HG03439 (cell line): ENCODE measurements at regions not wholly inside any gene's neighbourhood (a gene's known extent, or its start where the extent isn't known, plus 50 kb on each side); places are given as distances from the start of the nearest gene placed in this dataset.

Source experiments
- ATAC-seq: cut with Tn5 transposase; IDR thresholded peaks from one replicate; pipeline ENCODE4 v1.9.1; 2021; ENCODE audit warnings: mild to moderate bottlenecking, moderate library complexity; ENCODE audit not compliant: unreplicated experiment

DNA sequence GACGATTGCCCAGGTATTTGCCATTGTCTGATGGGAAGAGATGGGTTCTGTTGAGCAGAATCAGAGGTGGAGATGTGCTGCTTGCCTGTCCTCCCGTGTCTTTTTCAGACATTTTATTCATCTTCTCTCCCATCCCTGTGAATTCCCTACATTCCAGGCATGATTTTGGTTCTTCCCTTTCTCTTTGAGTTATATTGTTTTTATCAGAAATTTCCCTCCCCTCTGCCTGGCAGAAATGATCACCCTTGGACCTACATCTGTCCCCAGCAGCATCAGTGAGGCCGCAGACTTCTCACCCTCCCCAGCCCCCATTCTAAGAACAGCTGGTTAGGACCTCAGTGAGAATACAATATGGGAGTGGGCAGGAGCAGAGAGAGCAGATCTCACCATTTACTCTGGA is 640.2 kb downstream of the CCDC171 start:
- ATAC-seq, result no peak

DNA sequence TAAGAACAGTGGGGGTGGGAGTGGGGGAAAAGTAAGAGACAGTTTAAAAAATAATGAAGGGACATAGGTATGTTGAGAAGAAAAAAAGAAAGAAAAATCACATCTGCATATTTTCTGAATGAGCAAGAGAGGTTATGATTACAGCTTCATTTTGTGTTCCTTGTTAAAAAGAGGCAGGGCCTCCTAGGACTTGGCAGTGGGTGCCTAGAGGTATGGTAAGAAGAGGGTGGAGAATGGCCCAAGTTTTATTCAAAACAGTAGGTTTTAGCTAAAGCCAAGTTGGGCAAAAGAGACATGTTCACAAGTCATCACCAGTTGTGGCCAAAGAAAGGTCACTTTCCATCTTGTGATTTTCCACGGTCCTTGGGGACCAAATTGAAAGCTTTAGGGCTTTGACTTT is 643.4 kb downstream of the CCDC171 start:
- ATAC-seq, result no peak

DNA sequence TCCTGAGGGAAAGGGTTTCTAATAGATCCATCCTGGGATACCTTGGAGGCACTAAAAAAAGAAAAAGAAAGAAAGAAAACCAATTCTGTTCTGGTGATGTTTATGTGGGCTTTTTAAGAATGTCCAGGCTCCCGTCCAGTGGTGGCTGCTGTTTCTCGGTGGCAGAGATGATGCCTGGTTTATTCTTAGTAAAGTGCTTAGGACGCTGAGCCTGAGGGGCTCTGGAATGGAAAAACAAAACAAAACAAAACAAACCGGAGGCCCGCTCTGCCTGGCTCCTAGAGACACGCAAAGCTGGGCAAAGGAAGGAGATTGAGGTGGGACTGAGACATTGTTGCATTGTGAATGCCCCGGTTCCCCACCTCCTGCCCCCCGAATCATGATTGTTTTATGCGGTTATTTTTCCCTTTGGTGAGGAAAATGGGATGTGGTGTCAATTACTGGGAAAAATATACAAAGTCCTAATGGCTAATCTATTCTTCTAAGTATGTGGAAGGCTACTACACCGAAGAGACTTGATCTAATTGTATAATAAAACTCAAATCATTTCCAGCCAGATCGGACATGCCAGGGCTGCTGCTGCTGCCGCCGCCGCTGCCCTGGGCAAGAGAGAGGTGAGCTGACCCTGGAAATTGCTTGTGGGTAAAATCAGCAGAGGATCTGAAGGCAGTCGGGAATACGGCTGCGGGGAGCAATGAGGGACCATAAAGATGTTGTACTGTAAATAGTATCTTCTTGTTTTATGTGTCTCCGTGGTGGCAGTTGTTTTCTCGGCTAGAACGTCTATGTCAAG is 644.9 kb downstream of the CCDC171 start:
- no peak for ATAC-seq

DNA sequence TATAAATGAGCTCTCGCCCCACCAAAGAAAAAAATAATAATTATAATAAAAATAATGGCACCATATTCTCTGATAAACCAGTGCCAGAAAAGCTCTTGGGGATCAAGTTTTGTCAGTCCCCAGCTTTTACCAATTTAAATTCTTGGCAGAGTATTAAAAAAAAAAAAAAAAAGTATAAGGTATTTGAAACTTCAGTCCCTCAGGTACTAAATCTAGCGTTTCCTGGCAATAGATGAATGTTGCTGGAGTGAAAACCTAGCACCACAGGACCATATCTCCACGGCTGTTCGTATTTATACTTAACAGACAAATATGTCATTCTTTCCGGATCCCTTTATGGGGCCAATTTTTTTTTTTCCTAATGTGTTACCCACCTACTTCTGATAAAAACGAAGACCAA is 646.2 kb downstream of the CCDC171 start:
- no peak for ATAC-seq

DNA sequence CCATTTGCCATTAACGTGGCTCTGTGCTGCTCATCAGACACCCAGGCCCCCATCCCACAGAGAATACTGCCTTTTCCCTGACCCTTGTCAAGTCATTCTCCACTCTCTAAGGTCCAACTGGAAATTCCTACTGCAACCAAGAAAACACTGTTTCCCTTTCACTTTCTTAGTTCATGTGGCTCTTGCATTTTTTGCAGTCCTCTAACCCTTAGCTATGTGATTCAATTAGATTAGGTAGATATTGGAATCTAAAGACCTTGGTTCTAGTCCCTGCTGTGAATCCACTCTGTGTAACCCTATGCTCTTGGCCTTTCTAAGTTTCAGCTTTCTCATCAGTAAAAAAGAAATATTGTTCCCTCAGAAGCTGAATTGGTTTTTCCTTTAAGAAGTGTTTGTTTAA is 649.4 kb downstream of the CCDC171 start:
- ATAC-seq, result no peak

DNA sequence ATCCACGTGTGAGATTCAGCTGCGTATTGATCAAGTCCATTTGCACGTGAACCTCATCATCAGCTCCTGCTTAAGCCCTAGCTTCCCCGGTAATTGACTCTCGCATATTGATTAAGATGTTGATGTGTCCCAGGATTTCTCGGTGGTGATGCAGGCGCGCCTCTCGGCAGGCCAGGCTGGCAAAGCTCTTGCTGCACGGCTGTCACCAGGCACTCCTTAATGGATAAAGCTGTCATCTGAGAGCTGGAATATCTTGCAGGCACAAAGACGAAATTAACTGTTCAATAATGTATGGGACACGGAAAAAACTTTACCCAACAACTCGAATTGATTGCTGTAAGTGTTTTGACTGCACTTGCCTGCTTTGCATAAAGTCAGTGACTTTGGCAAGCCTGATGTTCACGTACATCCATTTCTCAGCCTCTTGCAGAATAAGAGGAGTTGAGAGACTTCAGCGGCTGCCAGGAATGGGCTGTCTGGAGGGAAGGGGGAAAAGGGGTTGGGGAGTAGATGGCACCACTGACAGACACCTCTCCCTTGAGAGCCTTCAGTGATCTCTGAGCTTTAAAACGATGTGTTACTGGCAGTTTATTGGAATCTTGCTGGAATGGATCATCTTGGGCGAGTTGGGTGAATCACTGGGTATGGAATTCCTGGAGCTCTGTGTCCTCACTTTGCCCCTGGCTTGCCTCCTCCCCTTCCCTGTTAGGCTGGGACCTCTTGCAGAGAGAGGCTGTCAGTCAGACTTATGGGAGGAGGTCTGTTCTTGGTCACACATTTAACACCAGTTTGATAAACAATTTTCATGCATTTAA is 650.3 kb downstream of the CCDC171 start:
- ATAC-seq, result no peak

DNA sequence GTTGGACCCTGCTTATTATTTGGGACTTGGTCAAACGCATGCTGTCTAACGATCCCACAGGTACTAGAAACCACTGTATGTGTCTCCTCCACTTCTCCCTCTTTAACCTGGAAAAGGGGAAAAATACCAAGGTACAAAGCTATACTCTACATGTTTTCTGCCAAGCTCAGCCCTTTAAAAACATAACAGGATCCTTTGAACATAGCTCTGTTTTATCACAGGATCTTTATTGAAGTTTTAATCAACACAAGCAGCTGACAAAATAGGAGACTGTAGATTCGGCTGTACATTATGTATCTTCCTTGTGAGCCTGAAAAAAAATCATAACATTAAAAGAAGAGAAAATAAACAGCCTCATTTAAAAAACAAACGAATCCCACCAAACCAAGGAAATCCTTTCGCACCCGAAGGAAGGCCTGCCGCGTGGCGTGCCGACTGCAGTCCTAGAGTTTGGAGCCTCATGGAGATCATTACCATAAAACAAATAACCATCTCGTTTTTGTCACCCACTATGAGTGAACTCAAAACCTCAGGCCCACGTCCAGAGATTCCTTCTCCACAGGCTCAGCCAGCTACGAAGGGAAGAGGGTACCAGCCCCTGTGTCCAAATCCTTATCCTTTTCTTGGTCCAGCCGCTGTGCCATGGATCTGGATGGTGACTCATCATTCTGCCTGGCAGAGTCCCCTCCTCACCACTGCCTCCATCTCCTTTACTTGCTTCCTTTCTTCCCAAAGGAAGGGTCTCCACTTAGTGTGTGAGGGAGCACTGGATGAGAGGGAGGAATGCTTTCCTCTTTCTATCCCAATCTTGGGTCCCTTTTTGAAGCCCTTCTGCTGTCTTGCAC is 651.1 kb downstream of the CCDC171 start:
- ATAC-seq, result no peak

DNA sequence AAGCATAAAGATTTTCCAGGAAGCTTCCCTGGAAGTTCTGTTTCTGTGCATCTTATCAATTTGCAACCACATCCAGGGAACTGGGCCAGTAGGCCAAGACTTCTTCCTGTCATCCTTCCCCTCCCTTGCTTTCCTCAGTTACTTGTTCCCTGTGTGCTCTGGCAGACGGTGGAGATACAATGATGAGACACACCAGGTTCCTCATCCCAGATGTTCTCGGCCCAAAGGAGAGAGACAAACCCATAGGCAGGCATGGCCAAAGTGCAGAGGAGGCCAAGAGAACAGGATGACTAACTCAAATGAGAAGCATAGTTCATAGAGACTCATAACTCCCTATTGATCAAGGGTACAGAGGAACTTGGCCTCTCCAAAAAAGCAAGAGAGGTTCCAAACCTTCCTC is 652.6 kb downstream of the CCDC171 start:
- no peak for ATAC-seq

DNA sequence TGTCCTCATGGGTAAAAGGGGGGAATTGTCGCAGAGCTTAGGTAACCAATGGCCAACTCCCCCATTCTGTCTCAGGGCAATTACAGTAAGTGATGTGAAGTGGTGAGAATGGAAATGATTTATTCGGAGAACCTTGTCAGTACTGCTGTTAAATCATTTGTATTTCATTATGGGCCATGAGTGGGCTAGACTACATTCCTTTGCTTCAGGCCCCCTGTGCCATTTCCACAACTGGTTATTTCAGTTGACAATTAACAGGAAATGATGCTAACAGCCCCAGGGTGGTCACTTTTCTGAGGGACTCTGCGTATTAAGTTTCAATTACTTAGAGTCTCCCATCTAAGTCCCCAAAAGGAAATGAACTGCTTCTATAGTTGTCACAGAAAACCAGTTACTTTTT is 653.7 kb downstream of the CCDC171 start:
- ATAC-seq, result no peak

DNA sequence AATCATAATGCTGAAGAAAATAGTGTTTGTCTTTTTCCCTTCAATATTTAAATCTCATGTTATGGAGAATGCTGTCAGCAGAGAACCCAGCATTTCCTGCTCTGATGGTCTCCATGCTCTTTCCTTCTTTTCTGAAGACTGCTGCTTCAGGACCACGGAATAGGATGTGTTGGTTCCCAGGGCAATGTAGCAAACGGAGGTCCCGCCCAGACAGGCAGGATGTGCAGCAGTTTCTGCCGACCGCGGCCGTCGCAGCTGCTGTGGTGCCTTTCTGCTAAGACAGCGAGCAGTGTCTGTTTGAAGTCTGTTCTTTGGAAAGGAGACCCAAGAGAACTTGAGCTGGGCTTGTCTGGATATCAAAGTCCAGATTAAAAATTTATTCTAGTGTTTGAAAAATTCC is 654.3 kb downstream of the CCDC171 start:
- ATAC-seq, result no peak

DNA sequence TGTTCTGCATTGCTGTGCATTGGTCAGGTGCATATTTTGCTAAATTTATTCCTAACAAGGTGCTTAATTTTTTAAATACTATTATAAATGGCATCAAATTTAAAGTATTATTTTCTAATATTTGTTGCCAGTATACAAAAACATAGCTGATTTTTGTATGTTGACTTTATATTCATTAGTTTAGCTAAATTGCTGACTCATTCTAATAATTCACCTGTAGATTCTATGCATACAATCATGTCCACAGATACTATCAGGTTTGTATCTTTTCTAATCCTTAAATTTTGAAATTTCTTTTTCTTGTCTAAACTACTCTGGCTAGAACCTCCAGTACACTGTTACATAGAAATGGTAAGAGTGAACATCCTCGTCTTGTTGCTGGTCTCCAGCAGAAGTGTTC is 657.6 kb downstream of the CCDC171 start:
- no peak for ATAC-seq

DNA sequence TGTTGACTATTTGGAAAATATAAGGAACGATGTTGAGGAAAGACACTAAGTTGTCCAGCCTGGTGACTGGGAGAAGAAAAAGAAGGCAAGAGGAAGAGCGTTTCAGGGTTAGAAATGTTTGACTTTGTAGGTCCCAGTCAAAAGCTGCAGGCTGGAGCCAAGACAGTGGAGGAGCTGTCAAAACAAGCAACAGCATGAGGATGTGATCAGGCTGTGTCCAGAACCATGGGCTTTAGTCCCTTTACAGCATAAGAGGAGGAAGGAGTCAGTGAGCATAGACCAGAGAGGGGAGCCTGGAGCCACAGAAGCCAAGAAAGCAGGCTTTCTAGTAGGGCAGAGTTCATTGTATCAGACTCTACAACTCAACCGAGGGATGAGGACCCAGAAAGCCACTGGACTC is 658.5 kb downstream of the BNC2 start:
- ATAC-seq, result no peak

DNA sequence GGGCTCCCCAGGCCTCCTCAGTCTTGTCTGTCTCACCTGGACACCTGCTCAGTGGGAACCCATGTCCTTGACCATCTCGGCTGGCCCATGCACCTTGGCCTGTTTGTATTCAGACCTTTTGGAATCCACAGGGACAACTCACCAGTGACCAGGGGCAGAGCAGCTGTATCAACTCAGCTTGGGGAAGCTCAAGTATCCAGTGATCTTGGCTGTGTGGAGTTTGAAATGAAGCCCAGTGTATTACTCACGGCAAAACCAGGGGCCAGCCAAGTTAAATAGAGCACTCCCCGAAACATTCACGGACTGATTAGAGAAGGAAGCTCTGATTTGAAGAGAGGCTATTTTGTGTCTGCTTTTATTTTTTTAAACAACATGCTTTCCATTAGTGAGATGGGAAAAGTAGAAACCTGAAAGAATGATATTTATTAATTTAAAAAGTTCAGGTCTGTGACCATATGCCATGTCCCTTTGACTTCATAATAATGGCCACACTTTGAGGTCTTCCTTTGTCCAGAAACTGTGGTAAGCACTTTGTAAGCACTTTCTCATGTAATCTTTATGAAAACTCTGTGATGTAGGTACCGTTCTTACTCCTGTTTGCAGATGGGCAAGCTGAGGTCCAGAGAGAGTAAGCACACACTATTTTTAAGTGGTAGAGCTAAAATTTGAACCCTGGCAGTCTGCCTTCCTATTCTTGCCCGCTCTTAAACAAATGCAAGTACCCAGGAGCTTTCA is 656.5 kb downstream of the BNC2 start:
- no peak for ATAC-seq

DNA sequence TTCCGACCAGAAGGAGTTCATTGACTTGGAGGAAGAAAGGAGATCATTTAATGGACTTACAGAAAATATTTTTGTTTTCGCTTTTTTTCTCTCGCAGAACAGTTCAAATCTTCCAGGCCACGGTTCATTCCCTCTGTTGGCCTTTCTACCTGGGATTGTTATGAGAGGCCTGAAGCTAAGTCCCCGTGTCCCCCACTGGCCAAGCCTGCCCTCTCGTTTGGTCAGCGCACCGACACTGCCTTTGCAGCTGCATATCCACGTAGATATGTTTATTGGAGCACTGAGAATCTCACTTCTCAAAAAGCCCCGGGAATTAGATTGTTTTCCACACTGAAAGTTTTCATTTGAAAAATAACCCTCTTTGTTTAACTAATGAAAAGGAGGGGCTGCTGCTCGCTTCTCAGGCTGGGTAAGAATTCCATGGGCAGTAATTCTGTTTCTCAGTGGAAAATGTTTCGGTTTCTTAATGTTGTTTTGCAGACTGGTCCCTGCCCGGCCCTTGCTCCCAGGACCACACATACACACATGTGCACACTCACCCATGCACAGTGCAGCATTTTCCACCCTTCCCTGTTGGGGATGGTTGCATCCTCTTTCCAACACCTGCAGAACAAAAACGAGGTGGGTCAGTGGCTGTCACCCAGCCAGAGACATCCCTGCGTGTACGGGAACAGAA is 655.7 kb downstream of the BNC2 start:
- no peak for ATAC-seq

DNA sequence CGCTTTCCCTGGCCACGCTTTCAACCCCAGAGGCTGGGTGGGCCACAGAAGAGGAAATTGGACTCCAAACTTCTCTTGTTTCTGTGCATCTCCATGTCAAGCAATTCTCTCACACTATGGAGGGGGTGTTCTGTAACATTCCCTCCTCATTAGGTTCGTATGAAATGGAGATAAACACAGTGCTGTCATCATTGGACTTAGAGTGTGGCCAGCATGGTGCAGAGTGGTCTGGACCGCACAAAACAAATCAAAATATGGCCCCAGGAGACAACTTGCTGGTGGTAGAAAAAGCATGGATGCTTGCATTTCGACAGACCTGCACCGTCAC is 655.2 kb downstream of the BNC2 start:
- no peak for ATAC-seq

DNA sequence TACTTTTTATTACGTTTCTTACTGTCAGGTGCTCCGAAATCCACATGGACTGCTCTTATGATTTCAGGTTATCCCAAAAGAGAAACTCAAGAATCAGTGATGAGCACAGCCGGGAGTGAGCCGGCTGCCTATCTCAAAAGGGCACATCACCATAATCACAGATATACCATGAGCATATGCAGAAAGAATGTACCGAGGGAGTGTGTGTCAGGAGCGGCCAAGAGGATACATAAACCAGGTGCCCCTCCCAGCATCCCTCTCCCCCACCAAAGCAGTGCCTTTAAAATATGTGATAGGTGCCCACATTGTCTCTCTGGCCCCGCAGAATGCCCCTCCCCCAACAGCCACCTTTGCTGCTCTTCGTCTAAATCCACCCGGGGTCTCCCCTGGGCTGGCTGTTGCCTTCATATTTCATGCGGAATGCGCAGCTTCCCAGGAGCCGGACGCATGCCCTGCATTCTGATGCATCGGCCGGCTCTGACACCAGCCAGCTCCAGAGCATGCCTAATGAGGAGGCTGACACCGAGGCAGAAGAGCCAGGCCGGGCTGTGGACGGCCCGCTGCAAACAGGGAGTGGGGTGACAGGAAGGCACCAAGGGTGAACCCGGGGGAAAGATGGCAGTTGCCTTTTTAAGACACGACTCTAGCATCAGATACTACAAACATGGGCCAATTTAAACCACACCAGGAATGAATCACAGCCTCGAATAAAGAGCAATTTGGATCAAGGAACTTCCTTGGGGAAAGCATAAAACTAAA is 652.3 kb downstream of the BNC2 start:
- no peak for ATAC-seq

DNA sequence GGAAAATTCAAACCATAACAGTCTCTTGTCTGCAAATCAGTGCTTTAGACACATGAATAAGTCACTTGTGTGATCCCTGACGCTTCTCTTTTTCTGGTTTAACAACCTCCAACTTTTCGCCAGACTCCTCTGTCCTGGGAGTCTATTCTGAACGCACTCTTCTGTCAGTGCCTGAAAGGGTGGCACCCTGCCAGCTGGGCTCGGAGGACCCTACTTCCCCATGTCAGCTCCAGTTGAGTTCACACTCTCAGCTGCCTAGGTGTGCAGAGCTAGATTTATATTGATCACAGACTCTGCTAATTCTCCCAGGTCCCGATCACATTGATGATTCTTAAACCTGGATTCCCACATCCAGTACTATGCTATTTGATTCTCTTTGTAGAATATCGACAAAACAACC is 649.1 kb downstream of the BNC2 start:
- no peak for ATAC-seq

DNA sequence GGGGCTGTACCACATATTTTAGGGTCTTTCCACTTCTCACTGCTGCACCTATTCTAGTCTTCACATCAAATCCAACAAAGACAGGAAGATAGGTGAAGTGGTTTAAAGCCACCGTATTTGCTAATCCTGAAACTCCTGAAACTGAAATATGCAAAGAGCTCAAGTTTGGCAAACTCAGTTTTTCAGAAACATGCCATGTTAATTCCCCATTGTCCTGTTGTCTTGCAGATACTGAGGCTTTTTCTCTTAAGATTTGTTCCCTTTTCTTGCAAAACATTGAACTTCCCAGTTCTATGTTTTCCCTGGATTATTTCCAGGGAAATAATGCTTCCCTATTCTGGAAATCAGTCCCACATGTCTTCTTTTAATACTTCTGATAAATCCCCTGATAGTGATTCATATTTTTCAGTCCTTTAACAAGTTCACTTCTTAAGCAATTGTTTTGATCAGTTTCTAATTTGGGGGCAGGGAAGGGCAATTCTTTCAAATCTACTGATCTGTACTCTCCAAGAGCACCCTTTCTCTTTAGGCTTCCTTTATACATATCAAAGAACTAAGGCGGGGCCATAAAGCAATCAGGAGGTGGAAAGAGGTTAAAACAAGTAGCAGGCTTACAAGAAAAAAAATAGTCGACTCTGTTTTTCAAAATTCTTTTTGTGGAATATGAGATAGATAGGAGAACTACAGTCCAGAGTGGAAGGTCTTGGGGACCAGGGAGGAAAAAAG is 648.5 kb downstream of the BNC2 start:
- ATAC-seq, result no peak
